Neural crest cell (in vitro differentiated cells): ENCODE measurements at regions not wholly inside any gene's neighbourhood (a gene's known extent, or its start where the extent isn't known, plus 50 kb on each side); places are given as distances from the start of the nearest gene placed in this dataset.
A peak's percentile ranks its signal among the peaks of the same experiment; 100 is the strongest.

ENCODE experiments used
- DNase-seq: peaks from one replicate; pipeline ENCODE4 v3.0.0; 2021; ENCODE audit warnings: low read depth, mixed read lengths, low spot score
- H3K27ac Mint-ChIP-seq: one replicate; pipeline ENCODE4 v1.8.0; 2021; ENCODE audit warnings: mild to moderate bottlenecking, mixed read lengths; ENCODE audit not compliant: unreplicated experiment
- H3K27me3 Mint-ChIP-seq: 2 replicates; pipeline ENCODE4 v1.8.0; 2021; ENCODE audit warnings: low read depth, mild to moderate bottlenecking, mixed read lengths
- H3K36me3 Mint-ChIP-seq: 2 replicates; pipeline ENCODE4 v1.8.0; 2021; ENCODE audit warnings: low read depth, mild to moderate bottlenecking, mixed read lengths
- H3K4me1 Mint-ChIP-seq: 2 replicates; pipeline ENCODE4 v1.8.0; 2021; ENCODE audit warnings: mixed read lengths
- H3K4me3 Mint-ChIP-seq: one replicate; pipeline ENCODE4 v1.8.0; 2021; ENCODE audit warnings: mild to moderate bottlenecking, mixed read lengths
- H3K9me3 Mint-ChIP-seq: 2 replicates; pipeline ENCODE4 v1.8.0; 2021; ENCODE audit warnings: mixed read lengths
- TF ChIP-seq, protein P1 (sequence below): fragments of 200-600 bp; sonication (generic); conservative IDR thresholded peaks from 2 replicates; pipeline ENCODE4 v1.5.0; 2021; ENCODE audit warnings: antibody characterized with exemption, mild to moderate bottlenecking

DNA sequence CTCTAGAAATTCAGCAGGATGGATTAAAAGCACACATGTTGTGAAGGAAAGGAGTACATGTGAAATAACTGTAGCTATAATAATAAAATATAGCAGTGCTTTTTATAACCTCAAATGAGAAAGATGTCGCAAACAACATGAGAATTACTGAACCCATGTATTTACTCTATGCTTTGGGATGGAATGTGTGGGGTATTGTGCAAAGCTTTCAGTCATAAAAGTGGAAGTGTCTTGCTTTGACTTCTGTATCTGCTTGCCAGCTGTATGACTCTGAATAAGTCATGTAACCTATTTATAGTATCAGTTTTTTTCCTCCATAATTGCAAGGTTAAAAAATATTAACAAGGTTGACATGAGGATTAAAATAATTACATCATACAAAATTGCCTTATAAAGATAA, 519.3 kb upstream of the CADM2 start:
- Mint-ChIP-seq H3K27ac (no peak overlapping the region), H3K4me3 (no peak overlapping the region), H3K27me3 (no peaks in the 10 kb centered on the region), H3K9me3 (no peaks in the 10 kb centered on the region), H3K4me1 (peaks cover 36% of the 10 kb centered on the region), H3K36me3 (no peaks in the 10 kb centered on the region)
- TF ChIP-seq, protein P1, sequence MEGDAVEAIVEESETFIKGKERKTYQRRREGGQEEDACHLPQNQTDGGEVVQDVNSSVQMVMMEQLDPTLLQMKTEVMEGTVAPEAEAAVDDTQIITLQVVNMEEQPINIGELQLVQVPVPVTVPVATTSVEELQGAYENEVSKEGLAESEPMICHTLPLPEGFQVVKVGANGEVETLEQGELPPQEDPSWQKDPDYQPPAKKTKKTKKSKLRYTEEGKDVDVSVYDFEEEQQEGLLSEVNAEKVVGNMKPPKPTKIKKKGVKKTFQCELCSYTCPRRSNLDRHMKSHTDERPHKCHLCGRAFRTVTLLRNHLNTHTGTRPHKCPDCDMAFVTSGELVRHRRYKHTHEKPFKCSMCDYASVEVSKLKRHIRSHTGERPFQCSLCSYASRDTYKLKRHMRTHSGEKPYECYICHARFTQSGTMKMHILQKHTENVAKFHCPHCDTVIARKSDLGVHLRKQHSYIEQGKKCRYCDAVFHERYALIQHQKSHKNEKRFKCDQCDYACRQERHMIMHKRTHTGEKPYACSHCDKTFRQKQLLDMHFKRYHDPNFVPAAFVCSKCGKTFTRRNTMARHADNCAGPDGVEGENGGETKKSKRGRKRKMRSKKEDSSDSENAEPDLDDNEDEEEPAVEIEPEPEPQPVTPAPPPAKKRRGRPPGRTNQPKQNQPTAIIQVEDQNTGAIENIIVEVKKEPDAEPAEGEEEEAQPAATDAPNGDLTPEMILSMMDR, result no peak
- DNase-seq, result no peak

DNA sequence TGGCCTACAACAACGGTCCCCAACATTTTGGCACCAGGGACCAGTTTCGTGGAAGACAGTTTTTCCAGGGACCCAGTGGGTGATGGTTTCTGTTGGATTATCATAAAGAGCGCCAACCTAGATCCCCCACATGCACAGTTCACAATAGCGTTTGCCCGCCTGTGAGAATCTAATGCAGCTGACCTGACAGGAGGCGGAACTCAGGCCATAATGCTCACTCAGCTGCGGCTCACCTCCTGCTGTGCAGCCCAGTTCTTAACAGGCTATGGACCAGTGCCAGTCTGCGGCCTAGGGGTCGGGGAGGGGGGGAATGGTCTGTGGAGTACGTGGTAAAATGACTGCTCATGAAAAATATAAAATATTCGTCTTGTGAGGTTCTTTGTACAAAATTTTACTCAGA, 518.5 kb upstream of the CADM2 start:
- Mint-ChIP-seq H3K4me3 (no peak overlapping the region), H3K36me3 (no peaks in the 10 kb centered on the region), H3K4me1 (peaks cover 29% of the 10 kb centered on the region), H3K27me3 (no peaks in the 10 kb centered on the region), H3K27ac (peak overlapping the region; percentile 84), H3K9me3 (no peaks in the 10 kb centered on the region)
- TF ChIP-seq, protein P1, result no peak
- DNase-seq, result peak; percentile 4

DNA sequence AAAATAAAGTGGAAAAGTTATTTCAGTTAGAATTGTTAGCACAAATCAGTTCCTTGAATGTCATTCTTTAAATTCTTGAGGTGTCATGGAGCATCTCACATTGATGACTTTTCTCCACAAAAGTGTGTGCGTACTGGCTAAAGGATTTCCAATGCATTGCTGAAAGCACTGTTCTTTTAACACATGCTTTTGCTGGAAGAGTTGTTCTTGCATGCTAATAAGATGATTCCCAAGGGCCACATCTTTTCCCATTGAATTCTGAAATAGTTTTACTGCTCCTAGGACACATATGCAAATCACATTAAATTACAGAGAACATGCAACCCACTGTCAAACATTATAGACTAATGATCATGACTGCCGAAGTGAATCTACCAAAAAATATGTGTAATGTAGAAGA, 516.3 kb upstream of the CADM2 start:
- DNase-seq, result no peak
- no peaks in the 10 kb centered on the region for H3K36me3 Mint-ChIP-seq

DNA sequence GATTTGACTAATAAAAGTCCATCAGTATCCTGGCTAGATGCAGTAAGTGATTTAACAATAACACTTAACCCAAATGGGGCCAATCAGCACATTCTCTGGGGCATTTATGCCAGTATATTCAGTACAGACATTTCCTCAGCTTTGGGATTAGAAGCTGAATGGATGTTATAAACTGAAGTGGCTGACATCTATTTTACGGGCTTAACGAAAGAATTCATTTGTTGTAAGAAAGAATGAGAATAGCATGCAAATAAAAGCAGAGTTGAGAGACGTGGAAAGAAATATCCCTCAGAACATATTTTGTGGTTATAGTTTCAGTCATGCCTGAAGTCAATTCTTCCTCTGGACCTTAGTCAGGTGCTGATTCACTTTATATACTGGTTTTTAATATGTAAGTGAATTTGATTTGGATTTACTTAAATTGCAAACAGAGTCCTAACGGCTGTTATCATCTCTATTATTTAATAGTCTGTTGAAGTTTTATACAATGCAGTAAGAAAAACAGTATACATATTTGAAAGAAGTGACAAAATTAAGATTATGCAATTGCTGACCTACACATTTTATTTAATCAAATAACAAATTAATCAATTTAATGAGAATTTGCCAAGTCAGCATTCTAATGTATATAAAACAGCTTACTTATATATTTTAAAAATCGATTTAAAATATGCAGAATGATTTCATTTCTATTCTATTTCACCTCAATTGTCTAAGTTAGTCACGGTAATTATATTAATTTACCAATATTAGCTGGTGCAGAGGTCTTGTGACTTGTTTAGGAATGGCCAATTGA, 513.9 kb upstream of the CADM2 start:
- Mint-ChIP-seq H3K27ac (no peak overlapping the region), H3K36me3 (no peaks in the 10 kb centered on the region), H3K27me3 (no peaks in the 10 kb centered on the region), H3K9me3 (no peaks in the 10 kb centered on the region), H3K4me1 (peaks cover 19% of the 10 kb centered on the region), H3K4me3 (no peak overlapping the region)
- TF ChIP-seq, protein P1, result no peak
- no peak for DNase-seq

More for the DNA sequence above, 516.3 kb upstream of the CADM2 start:
- TF ChIP-seq, protein P1, result no peak
- Mint-ChIP-seq H3K27me3 (no peaks in the 10 kb centered on the region), H3K27ac (no peak overlapping the region), H3K4me1 (peaks cover 19% of the 10 kb centered on the region), H3K9me3 (no peaks in the 10 kb centered on the region), H3K4me3 (no peak overlapping the region)

DNA sequence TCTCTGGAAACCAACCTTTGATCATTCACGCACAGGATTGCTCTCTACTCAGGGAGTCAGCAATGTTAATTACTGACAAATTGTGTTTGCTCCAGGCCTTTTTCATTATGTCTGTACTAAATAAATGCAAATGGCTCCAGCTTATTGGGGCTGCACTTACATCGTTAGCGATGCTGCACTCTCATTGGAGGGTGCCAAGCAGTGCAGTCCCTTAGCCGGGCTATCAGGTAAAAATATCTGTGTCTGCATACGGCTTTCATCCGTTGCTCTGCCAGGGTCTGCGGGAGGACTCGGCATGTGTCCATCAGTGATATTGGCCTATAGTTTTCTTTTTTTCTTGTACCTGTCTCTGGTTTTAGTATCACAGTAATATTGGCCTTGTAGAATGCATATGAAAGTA, 471.5 kb upstream of the CADM2 start:
- TF ChIP-seq, protein P1, result no peak
- Mint-ChIP-seq H3K27me3 (no peaks in the 10 kb centered on the region), H3K9me3 (peaks cover 15% of the 10 kb centered on the region), H3K27ac (no peak overlapping the region), H3K4me1 (peaks cover 3% of the 10 kb centered on the region), H3K36me3 (peaks cover 3% of the 10 kb centered on the region), H3K4me3 (no peak overlapping the region)
- no peak for DNase-seq
